NCI-H2196 treated with DMSO at 0.1 percent for 48 hours (cell line): ENCODE measurements at regions not wholly inside any gene's neighbourhood (a gene's known extent, or its start where the extent isn't known, plus 50 kb on each side); places are given as distances from the start of the nearest gene placed in this dataset.
"Not testable (repeated sequence)": the region's sequence is repeated elsewhere in the genome, so short reads cannot be mapped to it uniquely, and the experiment has no call there.

Source experiments
- DNase-seq: peaks from one replicate; lab custom pipeline; 2025; ENCODE audit not compliant: unreplicated experiment; lab: John Stamatoyannopoulos, UW

GRCh38 chr3:30511524-30512251 lies 94.7 kb upstream of the TGFBR2 start:
- no peak for DNase-seq

DNA sequence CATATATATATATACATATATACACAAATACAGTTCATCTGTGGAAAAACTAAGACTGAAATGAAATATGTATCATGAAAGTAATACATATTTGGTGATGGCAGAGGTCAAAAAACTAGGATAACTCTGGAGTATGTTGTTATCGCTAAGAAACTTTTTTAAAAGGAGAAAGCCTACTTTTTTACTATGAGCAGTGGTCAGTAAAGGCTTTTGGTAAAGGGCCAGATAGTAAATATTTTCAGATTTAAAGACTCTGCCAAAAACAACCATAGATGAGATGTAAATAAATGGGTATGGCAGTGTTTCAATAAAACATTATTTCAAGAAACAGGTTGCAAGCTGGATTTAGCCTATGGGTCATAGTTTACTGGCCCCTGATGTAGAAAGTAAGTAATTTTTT lies 93.8 kb upstream of the TGFBR2 start:
- no peak for DNase-seq

DNA sequence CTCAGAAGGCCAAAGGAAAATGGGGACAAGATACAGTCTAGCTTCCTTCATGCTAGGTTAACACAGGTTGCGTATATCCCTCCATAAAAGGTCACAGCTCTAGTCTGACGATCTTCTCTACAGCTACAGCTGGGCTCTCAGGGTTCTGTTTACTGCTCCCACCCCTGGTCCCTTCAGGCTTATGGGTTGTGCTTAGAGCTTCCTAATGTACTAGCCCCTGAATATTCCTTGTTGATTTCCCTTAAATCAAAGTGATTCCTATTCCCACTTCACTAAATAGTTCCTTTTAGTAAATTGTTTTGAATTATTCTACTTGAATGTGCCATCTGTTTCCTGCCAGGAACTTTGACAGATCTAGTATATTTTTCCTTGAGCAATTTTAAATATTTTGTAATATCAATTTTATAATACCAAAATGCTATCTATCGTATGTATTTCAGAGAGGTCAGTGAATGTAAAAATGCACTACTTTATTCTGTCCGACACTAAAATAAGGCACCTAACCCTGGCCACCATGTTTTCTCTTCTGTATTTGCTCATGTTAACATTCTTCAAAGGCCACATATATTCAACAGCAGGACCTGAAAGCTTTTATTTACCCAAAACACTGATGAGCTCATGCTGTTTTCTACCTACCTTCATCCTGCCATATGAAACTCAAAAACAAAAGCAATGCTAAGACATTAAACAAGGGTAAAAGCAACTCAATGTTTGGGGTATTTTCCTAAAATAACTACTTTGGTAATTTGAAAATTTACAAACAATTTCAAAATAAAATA lies 92.8 kb upstream of the TGFBR2 start:
- no peak for DNase-seq

- no peak for DNase-seq
Observed at GRCh38 chr3:30516238-30516637, 90.2 kb upstream of the TGFBR2 start.

GRCh38 chr3:30518181-30518864 lies 88.1 kb upstream of the TGFBR2 start:
- DNase-seq: peak; percentile 19

DNA sequence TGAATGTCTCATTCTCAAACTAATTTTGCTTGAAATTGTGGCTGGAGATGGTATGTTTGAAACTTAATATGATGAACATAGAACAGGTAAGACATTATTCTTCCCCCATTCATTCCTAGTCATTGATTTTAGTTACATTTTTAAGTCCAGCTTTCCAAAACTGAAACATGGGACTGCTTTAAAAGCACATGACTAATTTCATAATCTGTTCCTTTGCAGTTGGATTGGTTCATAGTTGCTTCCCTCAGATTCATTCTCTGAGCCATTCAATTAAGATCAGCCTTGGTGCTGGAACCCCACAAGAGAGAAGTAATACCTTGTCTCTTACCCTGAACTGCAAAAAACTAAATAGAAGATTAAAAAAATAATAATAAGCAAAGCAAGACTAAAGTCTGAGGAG lies 87.5 kb upstream of the TGFBR2 start:
- no peak for DNase-seq

GRCh38 chr3:30520699-30521098 lies 85.7 kb upstream of the TGFBR2 start:
- DNase-seq: no peak

DNA sequence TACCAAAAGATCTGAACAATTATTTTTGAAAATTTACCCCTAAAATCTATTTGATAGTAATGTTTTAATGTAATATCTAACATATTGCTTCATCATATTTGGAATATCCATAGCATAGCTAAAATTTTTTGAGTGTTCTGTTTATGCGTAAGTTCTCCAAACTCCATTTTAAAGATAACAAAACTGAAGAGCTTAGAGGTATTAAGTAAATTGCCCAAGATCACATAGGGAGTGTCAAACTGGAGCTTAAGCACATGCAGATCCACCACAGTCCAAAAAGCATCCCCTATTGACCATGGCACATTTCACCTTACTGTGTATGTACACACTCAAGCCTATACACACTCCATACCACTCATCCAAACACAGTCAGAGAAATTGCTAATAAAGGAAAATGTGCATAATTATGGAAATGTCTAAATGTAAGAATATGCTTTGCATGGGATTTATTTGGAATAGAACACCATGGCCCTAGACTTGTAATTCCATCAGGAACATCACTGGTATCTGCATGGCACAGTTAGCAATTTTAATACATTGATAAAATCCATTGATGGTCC lies 85.2 kb upstream of the TGFBR2 start:
- no peak for DNase-seq

- no peak for DNase-seq
Observed at GRCh38 chr3:30522476-30522875, 83.9 kb upstream of the TGFBR2 start.

- DNase-seq: no peak
Observed at GRCh38 chr3:30523366-30523765, 83.0 kb upstream of the TGFBR2 start.

DNA sequence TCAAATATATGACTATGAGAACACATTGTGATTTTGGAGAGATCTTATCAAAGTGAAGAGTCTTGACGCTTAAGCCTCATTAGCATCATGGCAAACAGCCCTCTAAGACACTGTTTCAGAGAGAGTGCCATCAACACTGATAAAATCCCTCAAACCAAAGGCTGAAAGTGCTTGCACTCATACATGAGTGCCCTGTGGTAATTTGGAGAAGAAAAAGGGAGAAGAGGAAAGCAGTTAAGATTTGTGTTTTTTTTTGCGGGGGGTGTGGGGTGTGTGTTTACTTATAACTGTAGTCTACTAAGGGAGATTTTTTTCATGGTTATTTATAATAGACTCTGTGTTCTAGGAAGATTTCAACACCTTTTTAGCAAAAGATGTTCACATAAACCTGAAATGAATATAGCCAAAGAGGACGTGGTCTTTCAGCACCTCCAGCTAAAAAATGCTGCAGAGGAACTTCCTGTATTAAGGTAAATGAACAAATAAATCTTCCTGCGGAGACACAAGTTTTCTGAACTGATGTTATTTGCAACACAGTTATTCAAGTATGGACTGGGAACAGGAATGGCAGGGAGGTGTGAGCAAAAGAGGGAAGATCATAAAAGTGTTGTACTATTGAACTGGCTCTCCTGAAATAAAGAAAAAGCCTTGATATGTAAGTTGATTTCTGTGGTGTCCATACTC lies 81.9 kb upstream of the TGFBR2 start:
- no peak for DNase-seq

DNA sequence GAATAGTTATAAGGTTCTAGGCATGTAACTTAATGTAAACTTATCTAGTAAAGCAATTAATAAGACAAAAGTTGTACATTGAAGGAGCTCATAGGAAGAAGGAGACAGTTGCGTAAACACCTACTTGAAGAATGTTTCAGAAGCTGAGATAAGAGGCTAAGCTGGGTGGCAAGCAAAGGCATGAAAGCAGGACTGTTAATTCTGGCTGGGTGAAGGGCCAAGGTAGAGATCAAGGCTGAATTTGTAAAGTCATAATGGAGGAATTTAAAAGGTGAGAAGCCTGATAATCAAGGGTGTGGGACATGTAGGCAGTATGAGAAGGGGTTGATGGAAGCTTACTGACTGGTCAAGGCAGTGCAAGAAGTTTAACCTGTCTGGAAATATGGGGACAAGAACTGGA lies 80.4 kb upstream of the TGFBR2 start:
- DNase-seq: no peak

DNA sequence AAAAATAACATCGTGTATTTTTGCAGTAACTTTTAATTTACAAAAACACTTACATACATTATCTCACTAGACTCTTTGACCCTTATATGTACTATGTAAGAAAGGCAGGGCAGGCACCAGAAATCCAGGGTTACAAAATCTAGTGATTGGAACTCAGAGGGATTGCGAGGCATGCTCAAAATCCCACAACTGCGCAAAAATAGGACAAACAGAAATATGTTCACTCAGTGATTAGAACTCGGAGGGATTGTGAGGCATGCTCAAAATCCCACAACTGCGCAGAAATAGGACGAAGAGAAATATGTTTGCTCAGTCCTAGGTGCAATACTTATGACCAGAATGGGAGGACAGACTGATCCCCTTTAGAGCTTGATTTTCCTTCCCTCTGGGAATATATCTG lies 79.2 kb upstream of the TGFBR2 start:
- DNase-seq: no peak

GRCh38 chr3:30527720-30528119 lies 78.7 kb upstream of the TGFBR2 start:
- DNase-seq: no peak

DNA sequence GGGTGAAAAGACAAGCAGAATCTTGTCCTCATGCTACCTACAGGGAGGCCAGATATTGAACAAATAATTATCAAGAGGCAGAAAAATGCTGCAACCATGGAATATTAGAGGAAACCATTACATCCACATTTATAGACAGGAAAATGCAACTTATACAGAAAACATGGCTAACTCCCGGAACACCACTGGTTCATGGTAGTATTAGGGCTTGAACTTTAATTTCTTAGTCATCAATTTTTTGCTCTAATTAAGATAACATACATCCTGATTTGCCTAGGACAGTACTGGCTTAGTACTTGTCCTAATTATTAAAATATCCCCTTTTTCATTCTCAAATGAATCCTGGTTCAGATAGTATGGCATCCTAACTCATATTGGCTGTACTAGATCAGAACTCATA lies 76.3 kb upstream of the TGFBR2 start:
- DNase-seq: no peak

GRCh38 chr3:30531017-30531570 lies 75.3 kb upstream of the TGFBR2 start:
- DNase-seq: no peak

GRCh38 chr3:30535525-30535924 lies 70.9 kb upstream of the TGFBR2 start:
- DNase-seq: no peak

DNA sequence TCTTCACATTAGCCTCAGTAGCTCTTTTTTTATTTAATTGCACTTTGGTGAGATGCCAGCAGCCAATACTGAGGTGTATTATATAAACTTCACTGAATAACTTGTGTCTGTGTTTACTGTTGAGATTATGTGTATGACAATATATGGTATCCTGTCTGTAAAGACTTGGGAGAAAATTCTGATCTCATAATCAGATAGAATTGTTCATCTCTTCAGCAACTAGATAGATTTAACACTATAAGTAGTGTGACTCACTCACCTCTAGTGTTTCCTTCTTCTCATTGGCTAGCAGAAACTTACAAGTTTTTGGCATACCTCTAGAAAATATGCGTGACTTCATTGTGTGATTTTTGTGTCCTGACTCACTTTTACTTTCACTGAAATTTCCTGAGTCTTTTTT lies 67.6 kb upstream of the TGFBR2 start:
- no peak for DNase-seq

- no peak for DNase-seq
Observed at GRCh38 chr3:30539206-30539605, 67.2 kb upstream of the TGFBR2 start.

DNA sequence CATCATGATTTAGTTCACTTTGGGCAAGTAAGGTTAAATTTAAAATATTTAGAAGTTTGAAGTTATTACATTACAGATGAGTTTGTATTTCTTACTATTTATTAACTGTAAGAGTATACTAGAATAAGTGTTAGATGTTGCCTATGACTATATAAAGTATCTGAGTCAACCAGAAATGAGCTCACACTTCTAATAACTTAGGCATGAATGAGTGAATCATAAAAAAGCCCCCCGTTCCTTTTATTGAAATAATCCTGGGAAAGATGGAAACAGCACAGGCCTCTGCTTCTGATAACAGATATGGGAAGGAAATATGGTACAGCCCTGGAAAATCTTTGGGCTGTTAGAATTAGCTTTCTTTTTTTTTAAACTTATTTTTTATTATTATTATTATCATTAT lies 66.6 kb upstream of the TGFBR2 start:
- DNase-seq: no peak

DNA sequence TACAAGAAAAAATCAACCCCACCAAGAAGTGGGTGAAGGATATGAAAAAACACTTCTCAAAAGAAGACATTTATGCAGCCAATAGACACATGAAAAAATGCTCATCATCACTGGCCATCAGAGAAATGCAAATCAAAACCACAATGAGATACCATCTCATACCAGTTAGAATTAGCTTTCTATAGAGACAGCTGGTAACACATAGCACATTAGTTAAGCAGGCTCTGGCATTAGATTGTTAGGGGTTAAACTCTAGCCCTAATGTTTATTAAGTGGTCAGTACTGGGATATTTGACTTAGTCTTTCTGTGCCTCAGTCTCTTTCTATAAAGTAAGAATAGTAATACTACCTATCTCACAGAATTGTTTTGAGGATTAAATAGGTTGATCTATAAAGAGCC lies 65.2 kb upstream of the TGFBR2 start:
- not testable (repeated sequence) for DNase-seq
